ENCODE measurements at regions not wholly inside any gene's neighbourhood (a gene's known extent, or its start where the extent isn't known, plus 50 kb on each side); places are given as distances from the start of the nearest gene placed in this dataset.

- intact Hi-C loops (cut with micrococcal nuclease; ENCODE audit: unreplicated experiment): no loop called here
- DNase-seq: no peak
- ChIA-PET CTCF (no interaction called here), POLR2A (no interaction called here)
- no peak overlapping the region for H3K27ac Mint-ChIP-seq (ENCODE audit: unreplicated experiment)
- H3K4me1 Mint-ChIP-seq (ENCODE audit: low read depth, unreplicated experiment): peaks cover 6% of the 10 kb centered on the region
- Histone ChIP-seq H3K4me1 (no peaks in the 10 kb centered on the region), H3K4me3 (ENCODE audit: low read depth, low read length) (no peak overlapping the region), H3K9me3 (0 out of 2 replicates have a peak, but pooled peaks cover 4% of the 10 kb centered on the region), H3K27me3 (replicated peaks; ENCODE audit: control insufficient read depth, insufficient read depth, low read length) (no peaks in the 10 kb centered on the region), H3K36me3 (ENCODE audit: control insufficient read depth, insufficient read depth, low read length) (no peaks in the 10 kb centered on the region)
- peaks cover 20% of the 10 kb centered on the region for H3K9me3 Mint-ChIP-seq (ENCODE audit: unreplicated experiment)
- no TSS peak for BruUV-seq (replicated peaks)
- H3K27me3 Mint-ChIP-seq (ENCODE audit: insufficient read depth, unreplicated experiment): peaks cover 6% of the 10 kb centered on the region
- H3K36me3 Mint-ChIP-seq (ENCODE audit: insufficient read depth, unreplicated experiment): no peaks in the 10 kb centered on the region
- no peak overlapping the region for H3K4me3 Mint-ChIP-seq (ENCODE audit: unreplicated experiment)
- no peak for TF ChIP-seq CTCF (IDR thresholded peaks at IDR 0.05; ENCODE audit: insufficient read depth in 1 of 2, low read depth in 1 of 2, low read length in 1 of 2, severe bottlenecking in 1 of 2, unreplicated experiment in 1 of 2)
These were observed 190.9 kb downstream of the NR2F2 start for GRCh38 chr15:96521386-96521785.

DNA sequence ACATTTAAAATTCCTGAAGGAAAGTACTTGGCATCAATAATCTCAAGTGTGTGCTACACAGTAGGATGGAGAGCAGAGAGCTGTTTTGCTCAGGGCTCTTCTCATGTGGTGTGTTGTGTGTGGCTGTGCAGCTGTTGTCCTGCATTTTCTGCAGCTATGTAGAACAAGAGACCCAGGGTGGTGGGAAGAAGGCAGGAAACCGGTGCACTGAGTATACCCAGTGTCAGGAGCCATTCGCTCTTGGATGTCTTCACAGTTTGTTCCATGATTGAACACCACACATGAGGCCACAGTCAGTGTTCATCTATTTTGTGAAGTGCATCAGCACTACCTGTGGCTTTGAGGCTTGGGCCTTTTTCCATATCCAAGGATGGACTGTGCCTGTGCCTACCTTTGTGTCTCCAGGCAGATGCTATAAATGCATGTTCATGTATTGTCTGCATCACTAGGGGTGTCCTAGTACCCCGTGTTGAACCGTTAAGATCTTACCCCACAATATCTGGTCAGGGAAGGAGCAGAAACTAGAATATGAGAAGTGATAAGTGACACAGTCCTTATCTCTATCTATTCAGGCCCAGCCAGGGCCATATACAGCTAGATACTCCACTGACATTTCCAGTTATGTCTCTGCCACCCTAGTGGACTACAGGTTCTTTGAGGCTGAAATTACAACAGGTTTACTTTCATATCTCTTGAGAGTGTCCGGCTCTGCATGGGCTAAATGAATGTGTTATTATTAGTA, 194.3 kb downstream of the NR2F2 start:
- Histone ChIP-seq H3K36me3 (ENCODE audit: control insufficient read depth, insufficient read depth, low read length) (no peaks in the 10 kb centered on the region), H3K4me1 (no peaks in the 10 kb centered on the region), H3K27me3 (replicated peaks; ENCODE audit: control insufficient read depth, insufficient read depth, low read length) (no peaks in the 10 kb centered on the region), H3K9me3 (0 out of 2 replicates have a peak, but pooled peaks cover 4% of the 10 kb centered on the region), H3K4me3 (ENCODE audit: low read depth, low read length) (no peak overlapping the region)
- no peak for TF ChIP-seq CTCF (IDR thresholded peaks at IDR 0.05; ENCODE audit: insufficient read depth in 1 of 2, low read depth in 1 of 2, low read length in 1 of 2, severe bottlenecking in 1 of 2, unreplicated experiment in 1 of 2)
- Mint-ChIP-seq H3K4me3 (ENCODE audit: unreplicated experiment) (no peak overlapping the region), H3K9me3 (ENCODE audit: unreplicated experiment) (no peaks in the 10 kb centered on the region), H3K27ac (ENCODE audit: unreplicated experiment) (no peak overlapping the region), H3K27me3 (ENCODE audit: insufficient read depth, unreplicated experiment) (peaks cover 6% of the 10 kb centered on the region), H3K4me1 (ENCODE audit: low read depth, unreplicated experiment) (no peaks in the 10 kb centered on the region), H3K36me3 (ENCODE audit: insufficient read depth, unreplicated experiment) (no peaks in the 10 kb centered on the region)
- CTCF ChIA-PET: no interaction called here
- DNase-seq: no peak
- BruUV-seq (replicated peaks): no TSS peak
- intact Hi-C loops (cut with micrococcal nuclease; ENCODE audit: unreplicated experiment): no loop called here
- POLR2A ChIA-PET: no interaction called here

DNA sequence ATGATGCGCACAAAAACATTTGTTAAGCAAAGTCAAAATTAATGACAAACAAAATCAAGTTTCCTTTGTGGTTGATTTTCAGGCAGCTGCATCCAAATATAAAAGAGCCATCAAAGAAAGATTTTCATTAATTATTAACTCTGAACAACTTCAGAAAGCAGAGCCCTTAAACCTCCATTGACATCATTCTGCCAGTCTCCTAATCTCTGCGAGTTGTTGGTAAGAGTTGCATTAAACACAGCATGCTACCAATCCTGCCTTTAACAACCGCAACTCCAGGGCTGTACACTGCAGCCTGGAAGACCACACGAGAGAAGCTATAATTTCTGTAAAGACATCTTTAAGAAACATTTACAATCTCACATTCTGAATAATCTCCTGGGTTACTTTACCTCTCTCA, 204.6 kb downstream of the NR2F2 start:
- Mint-ChIP-seq H3K27me3 (ENCODE audit: insufficient read depth, unreplicated experiment) (peaks cover 16% of the 10 kb centered on the region), H3K36me3 (ENCODE audit: insufficient read depth, unreplicated experiment) (no peaks in the 10 kb centered on the region), H3K9me3 (ENCODE audit: unreplicated experiment) (no peaks in the 10 kb centered on the region), H3K4me3 (ENCODE audit: unreplicated experiment) (no peak overlapping the region), H3K27ac (ENCODE audit: unreplicated experiment) (no peak overlapping the region), H3K4me1 (ENCODE audit: low read depth, unreplicated experiment) (no peaks in the 10 kb centered on the region)
- no peaks in the 10 kb centered on the region for H3K4me1 ChIP-seq
- H3K27me3 ChIP-seq (replicated peaks; ENCODE audit: control insufficient read depth, insufficient read depth, low read length): no peaks in the 10 kb centered on the region
- DNase-seq: no peak
- no TSS peak for BruUV-seq (replicated peaks)
- no peaks in the 10 kb centered on the region for H3K36me3 ChIP-seq (ENCODE audit: control insufficient read depth, insufficient read depth, low read length)
- no peak for TF ChIP-seq CTCF (IDR thresholded peaks at IDR 0.05; ENCODE audit: insufficient read depth in 1 of 2, low read depth in 1 of 2, low read length in 1 of 2, severe bottlenecking in 1 of 2, unreplicated experiment in 1 of 2)
- CTCF ChIA-PET: no interaction called here
- POLR2A ChIA-PET: no interaction called here
- H3K4me3 ChIP-seq (ENCODE audit: low read depth, low read length): no peak overlapping the region
- H3K9me3 ChIP-seq: no peaks in the 10 kb centered on the region
- intact Hi-C loops (cut with micrococcal nuclease; ENCODE audit: unreplicated experiment): no loop called here
